Breast epithelium (tissue), 3 donors: ENCODE measurements at regions not wholly inside any gene's neighbourhood (a gene's known extent, or its start where the extent isn't known, plus 50 kb on each side); places are given as distances from the start of the nearest gene placed in this dataset.

Source experiments
- CTCF ChIP-seq, 3 donors: fragments of 450-650 bp; IDR thresholded peaks; one replicate each; pipeline ENCODE4 v1.5.1; 2016 to 2017; ENCODE audit warnings: antibody characterized with exemption in 3 of 3, mild to moderate bottlenecking in 3 of 3, moderate library complexity in 3 of 3
- POLR2A ChIP-seq: fragments of 450-650 bp; IDR thresholded peaks from one replicate; pipeline ENCODE4 v1.6.1; 2016; ENCODE audit warnings: antibody characterized with exemption, mild to moderate bottlenecking, moderate library complexity
- POLR2AphosphoS5 ChIP-seq, 3 donors: sonication (generic); formaldehyde crosslinking; IDR thresholded peaks; one replicate each; pipeline ENCODE4 v1.6.1; 2017; ENCODE audit warnings: antibody characterized with exemption in 3 of 3

- TF ChIP-seq CTCF (IDR thresholded peaks at IDR 0.05) (no peak), POLR2AphosphoS5 (IDR thresholded peaks at IDR 0.05) (no peak), POLR2A (no peak)
Measured at GRCh38 chr3:104316118-104316517, 1050.6 kb upstream of the ALCAM start.
